ENCODE measurements at regions not wholly inside any gene's neighbourhood (a gene's known extent, or its start where the extent isn't known, plus 50 kb on each side); places are given as distances from the start of the nearest gene placed in this dataset.

DNA sequence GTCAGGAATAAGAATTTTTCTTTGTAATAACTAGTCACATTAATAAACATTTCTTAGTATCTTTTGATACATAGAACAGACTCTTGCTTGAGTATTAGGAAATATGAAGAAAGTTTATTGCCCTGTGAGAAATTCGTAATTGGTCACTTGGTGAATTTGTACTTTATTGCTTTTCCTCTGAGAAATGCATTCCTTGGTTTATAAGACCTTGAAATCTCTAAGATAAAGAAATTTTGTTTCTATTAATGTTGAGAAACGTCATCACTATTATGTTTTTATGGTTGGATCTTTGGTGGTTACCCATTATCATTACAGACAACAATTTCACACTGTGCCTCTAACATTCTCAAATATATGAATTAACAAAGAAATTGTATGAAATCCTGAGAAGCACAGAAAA, 652.0 kb upstream of the NECTIN3 start:
- no peaks in the 10 kb centered on the region for H3K23me2 ChIP-seq (ENCODE audit: insufficient read length, low read depth, low read length, poor library complexity, severe bottlenecking)
- H4K20me1 ChIP-seq (ENCODE audit: control insufficient read depth, insufficient read depth, insufficient read length) = no peaks in the 10 kb centered on the region
- H3K4me1 ChIP-seq (ENCODE audit: insufficient read depth, low read length) = no peaks in the 10 kb centered on the region
- no peak overlapping the region for H3K14ac ChIP-seq (ENCODE audit: insufficient read depth, low read length)
- no peak overlapping the region for H2BK120ac ChIP-seq (ENCODE audit: low read depth, low read length, poor library complexity, severe bottlenecking)
- H3K9ac ChIP-seq (ENCODE audit: extremely low read depth, insufficient read length, low read length) = no peak overlapping the region
- no peak overlapping the region for H2BK12ac ChIP-seq (ENCODE audit: insufficient read length, low read depth, low read length)
- no peaks in the 10 kb centered on the region for H3K27me3 Mint-ChIP-seq (ENCODE audit: low read depth)
- H2BK15ac ChIP-seq (ENCODE audit: low read depth, low read length) = no peak overlapping the region
- H2BK20ac ChIP-seq (ENCODE audit: low read depth, low read length, poor library complexity, severe bottlenecking) = no peak overlapping the region
- H4K91ac ChIP-seq (ENCODE audit: insufficient read length, low read depth, low read length) = no peak overlapping the region
- H3K27ac ChIP-seq (ENCODE audit: insufficient read length, low read depth, low read length) = no peak overlapping the region
- no peak overlapping the region for H4K8ac ChIP-seq (replicated peaks; ENCODE audit: insufficient read length, low read depth, low read length)
- no peak overlapping the region for H2AFZ ChIP-seq (ENCODE audit: low read length)
- no peaks in the 10 kb centered on the region for H3K9me3 ChIP-seq (ENCODE audit: control insufficient read depth, low read depth, low read length)
- no peak for DNase-seq
- H3K56ac ChIP-seq (ENCODE audit: insufficient read length, low read depth, low read length) = no peak overlapping the region
- H3K27ac Mint-ChIP-seq = no peak overlapping the region
- H4K5ac ChIP-seq (ENCODE audit: insufficient read length, low read depth, low read length) = no peak overlapping the region
- no peak overlapping the region for H3K18ac ChIP-seq (ENCODE audit: insufficient read length, low read depth, low read length)
- no peaks in the 10 kb centered on the region for H3K79me1 ChIP-seq (ENCODE audit: insufficient read depth, low read depth, low read length, poor library complexity, severe bottlenecking)
- H3K4ac ChIP-seq (ENCODE audit: low read depth, low read length) = no peak overlapping the region
- H3K23ac ChIP-seq (ENCODE audit: insufficient read length, low read depth, low read length) = no peak overlapping the region
- no peak overlapping the region for H3T11ph ChIP-seq (ENCODE audit: low read length)
- no peak overlapping the region for H3K4me2 ChIP-seq (ENCODE audit: insufficient read depth, insufficient read length, low read length)
- H3K4me3 Mint-ChIP-seq = no peak overlapping the region
- H3K36me3 Mint-ChIP-seq (ENCODE audit: insufficient read depth in 1 of 3, low read depth in 3 of 3) = 0 out of 7 replicates have a peak, but pooled peaks cover 0 to 3% (median 0%) of the 10 kb centered on the region in 3 experiments
- H3K27me3 ChIP-seq (ENCODE audit: insufficient read depth, low read length) = no peaks in the 10 kb centered on the region
- H2BK5ac ChIP-seq (ENCODE audit: insufficient read length, low read length) = no peak overlapping the region
- H2AK5ac ChIP-seq (ENCODE audit: insufficient read length, low read length) = no peak overlapping the region
- H3K79me2 ChIP-seq (ENCODE audit: insufficient read depth, low read length) = no peaks in the 10 kb centered on the region
- peaks cover 0 to 4% of the 10 kb centered on the region in 2 experiments; a peak in 2 of 4 replicates for H3K4me1 Mint-ChIP-seq
- no peaks in the 10 kb centered on the region for H3K9me3 Mint-ChIP-seq
- no CpG with 5 or more reads among the region's 2 CpGs for WGBS (ENCODE audit: extremely low coverage, insufficient read length, low lambda C conversion rate)
- TF ChIP-seq, protein P1, sequence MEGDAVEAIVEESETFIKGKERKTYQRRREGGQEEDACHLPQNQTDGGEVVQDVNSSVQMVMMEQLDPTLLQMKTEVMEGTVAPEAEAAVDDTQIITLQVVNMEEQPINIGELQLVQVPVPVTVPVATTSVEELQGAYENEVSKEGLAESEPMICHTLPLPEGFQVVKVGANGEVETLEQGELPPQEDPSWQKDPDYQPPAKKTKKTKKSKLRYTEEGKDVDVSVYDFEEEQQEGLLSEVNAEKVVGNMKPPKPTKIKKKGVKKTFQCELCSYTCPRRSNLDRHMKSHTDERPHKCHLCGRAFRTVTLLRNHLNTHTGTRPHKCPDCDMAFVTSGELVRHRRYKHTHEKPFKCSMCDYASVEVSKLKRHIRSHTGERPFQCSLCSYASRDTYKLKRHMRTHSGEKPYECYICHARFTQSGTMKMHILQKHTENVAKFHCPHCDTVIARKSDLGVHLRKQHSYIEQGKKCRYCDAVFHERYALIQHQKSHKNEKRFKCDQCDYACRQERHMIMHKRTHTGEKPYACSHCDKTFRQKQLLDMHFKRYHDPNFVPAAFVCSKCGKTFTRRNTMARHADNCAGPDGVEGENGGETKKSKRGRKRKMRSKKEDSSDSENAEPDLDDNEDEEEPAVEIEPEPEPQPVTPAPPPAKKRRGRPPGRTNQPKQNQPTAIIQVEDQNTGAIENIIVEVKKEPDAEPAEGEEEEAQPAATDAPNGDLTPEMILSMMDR (conservative IDR thresholded peaks at IDR 0.05) = no peak

Data from H9 (cell line).